ENCODE measurements at regions not wholly inside any gene's neighbourhood (a gene's known extent, or its start where the extent isn't known, plus 50 kb on each side); places are given as distances from the start of the nearest gene placed in this dataset.
"Not testable (repeated sequence)": the region's sequence is repeated elsewhere in the genome, so short reads cannot be mapped to it uniquely, and the experiment has no call there.

- peak; percentile 28 for ATAC-seq
- no peak for DNase-seq
- intact Hi-C loops (cut with micrococcal nuclease) = no loop called here
These were observed 63.1 kb upstream of the SLC2A1 start for GRCh38 chr1:43021547-43022474.

GRCh38 chr1:43019226-43019625 is 60.6 kb upstream of the SLC2A1 start:
- DNase-seq = no peak
- no peak for ATAC-seq
- intact Hi-C loops (cut with micrococcal nuclease) = no loop called here

- no peak for DNase-seq
- intact Hi-C loops (cut with micrococcal nuclease) = no loop called here
- ATAC-seq = no peak
These were observed 59.5 kb upstream of the SLC2A1 start for GRCh38 chr1:43018121-43018520.

GRCh38 chr1:43015269-43015668 is 56.6 kb upstream of the SLC2A1 start:
- no peak for ATAC-seq
- intact Hi-C loops (cut with micrococcal nuclease) = no loop called here
- DNase-seq = no peak

- ATAC-seq; intact Hi-C loops (cut with micrococcal nuclease); DNase-seq: not testable (repeated sequence)
These were observed 55.9 kb upstream of the SLC2A1 start for GRCh38 chr1:43014579-43014978.

- ATAC-seq = no peak
- no peak for DNase-seq
- intact Hi-C loops (cut with micrococcal nuclease) = no loop called here
These were observed 52.4 kb upstream of the SLC2A1 start for GRCh38 chr1:43011020-43011419.

GRCh38 chr1:43009274-43009673 is 50.6 kb upstream of the SLC2A1 start:
- no peak for DNase-seq
- no peak for ATAC-seq
- intact Hi-C loops (cut with micrococcal nuclease) = no loop called here

GRCh38 chr1:43008115-43009060 is 49.7 kb upstream of the SLC2A1 start:
- ATAC-seq (no peak), DNase-seq (no peak)
- intact Hi-C loops (cut with micrococcal nuclease) = no loop called here
